ENCODE measurements at regions not wholly inside any gene's neighbourhood (a gene's known extent, or its start where the extent isn't known, plus 50 kb on each side); places are given as distances from the start of the nearest gene placed in this dataset.

DNA sequence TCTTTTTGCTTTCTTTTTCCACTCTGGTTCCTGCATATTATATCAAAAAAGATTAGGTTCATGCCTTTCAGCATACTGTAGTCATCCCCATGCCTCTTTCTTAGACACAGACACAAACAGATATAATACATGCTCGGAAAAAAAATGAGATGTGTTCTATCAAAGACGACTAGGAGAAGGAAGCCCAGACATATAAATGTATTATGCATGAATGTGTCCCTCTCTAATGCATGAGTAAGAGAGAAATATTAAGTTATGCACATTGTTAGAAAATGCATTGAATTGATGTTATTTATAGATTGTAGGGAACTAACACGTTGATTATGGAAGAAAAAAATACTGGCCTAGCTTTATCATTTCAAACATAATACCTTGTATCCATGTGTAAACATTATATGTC is 252.4 kb upstream of the BCHE start:
- no peaks in the 10 kb centered on the region for H3K9me3 Mint-ChIP-seq
- H3K4me1 Mint-ChIP-seq: no peaks in the 10 kb centered on the region
- no peak overlapping the region for H3K27ac Mint-ChIP-seq
- no peak overlapping the region for H3K4me3 Mint-ChIP-seq
- TF ChIP-seq, protein P1, sequence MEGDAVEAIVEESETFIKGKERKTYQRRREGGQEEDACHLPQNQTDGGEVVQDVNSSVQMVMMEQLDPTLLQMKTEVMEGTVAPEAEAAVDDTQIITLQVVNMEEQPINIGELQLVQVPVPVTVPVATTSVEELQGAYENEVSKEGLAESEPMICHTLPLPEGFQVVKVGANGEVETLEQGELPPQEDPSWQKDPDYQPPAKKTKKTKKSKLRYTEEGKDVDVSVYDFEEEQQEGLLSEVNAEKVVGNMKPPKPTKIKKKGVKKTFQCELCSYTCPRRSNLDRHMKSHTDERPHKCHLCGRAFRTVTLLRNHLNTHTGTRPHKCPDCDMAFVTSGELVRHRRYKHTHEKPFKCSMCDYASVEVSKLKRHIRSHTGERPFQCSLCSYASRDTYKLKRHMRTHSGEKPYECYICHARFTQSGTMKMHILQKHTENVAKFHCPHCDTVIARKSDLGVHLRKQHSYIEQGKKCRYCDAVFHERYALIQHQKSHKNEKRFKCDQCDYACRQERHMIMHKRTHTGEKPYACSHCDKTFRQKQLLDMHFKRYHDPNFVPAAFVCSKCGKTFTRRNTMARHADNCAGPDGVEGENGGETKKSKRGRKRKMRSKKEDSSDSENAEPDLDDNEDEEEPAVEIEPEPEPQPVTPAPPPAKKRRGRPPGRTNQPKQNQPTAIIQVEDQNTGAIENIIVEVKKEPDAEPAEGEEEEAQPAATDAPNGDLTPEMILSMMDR (IDR thresholded peaks at IDR 0.05; ENCODE audit: unreplicated experiment): no peak
- H3K36me3 Mint-ChIP-seq: no peaks in the 10 kb centered on the region
- H3K27me3 Mint-ChIP-seq (ENCODE audit: low read depth): peaks cover 2% of the 10 kb centered on the region
- DNase-seq (ENCODE audit: low spot score in 2 of 2, unreplicated experiment in 2 of 2): no peak

DNA sequence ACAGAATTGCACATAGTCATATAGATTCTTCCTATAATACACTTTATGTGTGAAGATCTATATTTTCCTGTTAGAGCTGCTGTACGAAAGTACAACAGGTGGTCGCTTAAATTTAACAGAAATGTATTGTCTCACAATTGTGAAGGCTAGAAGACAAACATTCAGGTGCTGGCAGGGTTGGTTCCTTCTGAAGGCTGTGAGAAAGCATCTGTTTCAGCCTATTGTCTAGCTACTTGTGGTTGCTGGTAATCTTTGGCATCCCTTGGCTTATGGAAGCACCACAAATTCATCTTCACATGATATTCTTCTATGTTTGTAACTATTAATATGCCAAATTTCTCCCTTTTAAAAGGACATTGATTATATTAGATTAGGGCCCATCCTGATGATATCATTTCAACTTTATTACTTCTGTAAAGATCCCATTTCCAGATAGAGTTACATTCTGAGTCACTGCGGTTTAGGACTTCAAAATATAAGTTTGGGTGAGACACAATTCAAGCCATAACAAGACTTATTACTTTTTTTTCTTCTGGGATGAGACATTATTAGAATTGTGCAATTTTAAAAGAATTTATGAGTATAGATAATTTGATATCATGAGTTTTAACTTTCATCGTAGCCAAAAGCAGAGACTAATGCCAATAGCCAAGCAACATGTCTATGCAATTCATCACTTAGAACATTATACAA is 248.1 kb upstream of the BCHE start:
- Mint-ChIP-seq H3K27me3 (ENCODE audit: low read depth) (peaks cover 2% of the 10 kb centered on the region), H3K36me3 (no peaks in the 10 kb centered on the region), H3K4me3 (no peak overlapping the region), H3K27ac (no peak overlapping the region), H3K9me3 (no peaks in the 10 kb centered on the region), H3K4me1 (no peaks in the 10 kb centered on the region)
- TF ChIP-seq, protein P1 (IDR thresholded peaks at IDR 0.05; ENCODE audit: unreplicated experiment): no peak
- no peak for DNase-seq (ENCODE audit: low spot score in 2 of 2, unreplicated experiment in 2 of 2)

DNA sequence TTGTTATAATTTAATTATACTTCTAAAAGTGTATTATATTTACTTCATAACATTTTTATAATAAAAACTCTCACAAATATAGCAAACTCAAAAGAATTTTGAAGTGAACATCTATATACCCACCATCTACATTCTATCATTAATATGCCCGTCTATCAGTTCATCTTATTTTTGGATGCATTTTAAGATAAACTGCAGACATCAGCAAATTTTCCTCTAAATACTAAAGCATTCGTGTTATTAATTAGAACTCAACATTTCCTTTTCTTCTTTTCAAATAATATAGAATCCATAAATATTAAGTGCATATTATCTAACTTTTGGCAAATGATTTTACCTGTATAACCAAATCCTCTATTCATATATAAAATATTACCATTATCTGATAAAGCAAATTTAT is 242.9 kb upstream of the BCHE start:
- TF ChIP-seq, protein P1 (IDR thresholded peaks at IDR 0.05; ENCODE audit: unreplicated experiment): no peak
- Mint-ChIP-seq H3K36me3 (no peaks in the 10 kb centered on the region), H3K4me1 (no peaks in the 10 kb centered on the region), H3K9me3 (peaks cover 5% of the 10 kb centered on the region), H3K27me3 (ENCODE audit: low read depth) (no peaks in the 10 kb centered on the region), H3K4me3 (no peak overlapping the region), H3K27ac (no peak overlapping the region)
- no peak for DNase-seq (ENCODE audit: low spot score in 2 of 2, unreplicated experiment in 2 of 2)

DNA sequence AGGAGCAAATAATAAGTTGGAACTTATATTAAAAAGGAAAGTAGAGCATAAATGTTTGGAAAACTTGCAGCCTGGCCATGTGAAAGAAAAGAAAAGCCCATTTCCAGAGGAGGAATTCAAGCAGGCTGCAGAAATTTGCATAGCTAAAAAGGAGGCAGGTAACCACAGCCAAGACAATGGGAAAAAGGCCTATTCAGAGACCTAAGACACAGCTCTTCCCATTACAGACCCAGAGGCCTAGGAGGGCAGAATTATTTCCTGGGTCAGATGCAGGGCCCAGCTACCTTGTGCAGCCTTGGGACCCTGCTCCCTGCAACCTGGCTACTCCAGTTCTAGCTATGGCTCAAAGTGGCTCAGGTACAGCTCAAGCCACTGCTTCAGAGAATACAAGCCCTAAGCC is 234.6 kb upstream of the BCHE start:
- Mint-ChIP-seq H3K27me3 (ENCODE audit: low read depth) (no peaks in the 10 kb centered on the region), H3K27ac (no peak overlapping the region), H3K4me3 (no peak overlapping the region), H3K9me3 (peaks cover 16% of the 10 kb centered on the region), H3K4me1 (no peaks in the 10 kb centered on the region), H3K36me3 (no peaks in the 10 kb centered on the region)
- no peak for DNase-seq (ENCODE audit: low spot score in 2 of 2, unreplicated experiment in 2 of 2)
- TF ChIP-seq, protein P1 (IDR thresholded peaks at IDR 0.05; ENCODE audit: unreplicated experiment): no peak

DNA sequence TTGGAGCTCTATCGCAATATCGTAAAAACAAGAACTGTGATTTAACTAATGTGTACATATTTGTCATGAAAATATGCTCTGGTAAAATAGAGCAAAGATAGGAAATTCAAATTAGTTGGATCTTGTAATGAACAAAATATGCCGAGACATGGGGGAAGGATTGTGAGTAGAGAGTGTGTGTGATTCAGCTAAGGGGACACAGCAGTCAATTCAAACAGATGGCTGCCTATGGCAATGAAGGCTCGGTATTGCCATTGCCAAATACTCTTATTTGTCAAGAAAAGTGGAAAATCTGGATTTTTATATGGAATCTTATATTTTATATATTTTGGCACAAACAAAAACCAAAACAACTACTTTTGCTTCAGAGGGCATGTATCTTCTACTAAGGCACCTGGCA is 227.3 kb upstream of the BCHE start:
- no peak for DNase-seq (ENCODE audit: low spot score in 2 of 2, unreplicated experiment in 2 of 2)
- TF ChIP-seq, protein P1 (IDR thresholded peaks at IDR 0.05; ENCODE audit: unreplicated experiment): no peak
- Mint-ChIP-seq H3K27ac (no peak overlapping the region), H3K36me3 (no peaks in the 10 kb centered on the region), H3K4me3 (no peak overlapping the region), H3K9me3 (peaks cover 3% of the 10 kb centered on the region), H3K27me3 (ENCODE audit: low read depth) (no peaks in the 10 kb centered on the region), H3K4me1 (no peaks in the 10 kb centered on the region)
